GM12878 (cell line): ENCODE measurements at regions not wholly inside any gene's neighbourhood (a gene's known extent, or its start where the extent isn't known, plus 50 kb on each side); places are given as distances from the start of the nearest gene placed in this dataset.

Source experiments
- BACH1 ChIP-seq: fragments of 450-650 bp; IDR thresholded peaks from 2 replicates; pipeline ENCODE4 v1.6.1; 2017; ENCODE audit warnings: mild to moderate bottlenecking, borderline replicate concordance
- CBFB ChIP-seq: IDR thresholded peaks from 2 replicates; pipeline ENCODE4 v1.6.1; 2016; ENCODE audit warnings: antibody characterized with exemption, low read depth
- CTCF ChIP-seq, 3 experiments: IDR thresholded peaks in 2 of 3; conservative IDR thresholded peaks in 1 of 3; 2 replicates each; pipeline ENCODE4 v1.5.1; 2011; ENCODE audit warnings: low read depth in 3 of 3, low read length in 3 of 3, mild to moderate bottlenecking in 3 of 3, control low read depth in 2 of 3, moderate library complexity in 2 of 3, inconsistent platforms in 1 of 3, mixed read lengths in 1 of 3; ENCODE audit not compliant: control insufficient read depth in 2 of 3, insufficient read depth in 1 of 3; ENCODE audit errors: extremely low read depth in 1 of 3
- EP300 ChIP-seq, 2 experiments: fragments of 150-350 bp in 1 of 2; IDR thresholded peaks; 2 replicates each; pipeline ENCODE4 v1.6.1; 2011 to 2012; ENCODE audit warnings: low read depth in 2 of 2, low read length in 2 of 2, borderline replicate concordance in 1 of 2, improper control_type of control experiment in 1 of 2, inconsistent platforms in 1 of 2; ENCODE audit not compliant: control insufficient read depth in 1 of 2
- REST ChIP-seq: IDR thresholded peaks from 2 replicates; pipeline ENCODE4 v1.6.1; 2012; ENCODE audit warnings: mild to moderate bottlenecking, low read depth, low read length
- SP1 ChIP-seq: IDR thresholded peaks from one replicate; pipeline ENCODE4 v1.6.1; 2011; ENCODE audit warnings: low read depth, low read length
- YY1 ChIP-seq: IDR thresholded peaks from 2 replicates; pipeline ENCODE4 v1.6.1; 2011; ENCODE audit warnings: low read depth, mild to moderate bottlenecking, low read length
- ZNF622 ChIP-seq: fragments of 450-650 bp; IDR thresholded peaks from 2 replicates; pipeline ENCODE4 v1.6.1; 2017; ENCODE audit warnings: mild to moderate bottlenecking, inconsistent platforms
- TF ChIP-seq, protein P1 (sequence below): IDR thresholded peaks from 2 replicates; pipeline ENCODE4 v1.6.1; 2011; ENCODE audit warnings: borderline replicate concordance, low read depth, mild to moderate bottlenecking, moderate library complexity, low read length; ENCODE audit not compliant: insufficient read depth, poor library complexity, severe bottlenecking
- TF ChIP-seq, protein P2 (sequence below): fragments of 450-650 bp; IDR thresholded peaks from 2 replicates; pipeline ENCODE4 v1.6.1; 2014; ENCODE audit warnings: mild to moderate bottlenecking
- TF ChIP-seq, protein P3 (sequence below): fragments of 450-650 bp; conservative IDR thresholded peaks from 2 replicates; pipeline ENCODE4 v1.6.1; 2017; ENCODE audit warnings: mild to moderate bottlenecking, moderate library complexity

- TF ChIP-seq, protein P1, sequence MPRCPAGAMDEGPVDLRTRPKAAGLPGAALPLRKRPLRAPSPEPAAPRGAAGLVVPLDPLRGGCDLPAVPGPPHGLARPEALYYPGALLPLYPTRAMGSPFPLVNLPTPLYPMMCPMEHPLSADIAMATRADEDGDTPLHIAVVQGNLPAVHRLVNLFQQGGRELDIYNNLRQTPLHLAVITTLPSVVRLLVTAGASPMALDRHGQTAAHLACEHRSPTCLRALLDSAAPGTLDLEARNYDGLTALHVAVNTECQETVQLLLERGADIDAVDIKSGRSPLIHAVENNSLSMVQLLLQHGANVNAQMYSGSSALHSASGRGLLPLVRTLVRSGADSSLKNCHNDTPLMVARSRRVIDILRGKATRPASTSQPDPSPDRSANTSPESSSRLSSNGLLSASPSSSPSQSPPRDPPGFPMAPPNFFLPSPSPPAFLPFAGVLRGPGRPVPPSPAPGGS, result no peak
- TF ChIP-seq YY1 (no peak), SP1 (no peak), CTCF (IDR thresholded peaks at IDR 0.05 in 2 of 3, conservative IDR thresholded peaks at IDR 0.05 in 1 of 3; ENCODE audit: control insufficient read depth in 2 of 3, extremely low read depth in 1 of 3, insufficient read depth in 1 of 3, low read depth in 3 of 3, low read length in 3 of 3) (no peak), CBFB (no peak), BACH1 (no peak), EP300 (IDR thresholded peaks at IDR 0.05; ENCODE audit: borderline replicate concordance in 1 of 2, control insufficient read depth in 1 of 2, low read depth in 2 of 2, low read length in 2 of 2) (no peak), ZNF622 (no peak), REST (no peak)
- TF ChIP-seq, protein P2, sequence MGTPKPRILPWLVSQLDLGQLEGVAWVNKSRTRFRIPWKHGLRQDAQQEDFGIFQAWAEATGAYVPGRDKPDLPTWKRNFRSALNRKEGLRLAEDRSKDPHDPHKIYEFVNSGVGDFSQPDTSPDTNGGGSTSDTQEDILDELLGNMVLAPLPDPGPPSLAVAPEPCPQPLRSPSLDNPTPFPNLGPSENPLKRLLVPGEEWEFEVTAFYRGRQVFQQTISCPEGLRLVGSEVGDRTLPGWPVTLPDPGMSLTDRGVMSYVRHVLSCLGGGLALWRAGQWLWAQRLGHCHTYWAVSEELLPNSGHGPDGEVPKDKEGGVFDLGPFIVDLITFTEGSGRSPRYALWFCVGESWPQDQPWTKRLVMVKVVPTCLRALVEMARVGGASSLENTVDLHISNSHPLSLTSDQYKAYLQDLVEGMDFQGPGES, result no peak
- TF ChIP-seq, protein P3, sequence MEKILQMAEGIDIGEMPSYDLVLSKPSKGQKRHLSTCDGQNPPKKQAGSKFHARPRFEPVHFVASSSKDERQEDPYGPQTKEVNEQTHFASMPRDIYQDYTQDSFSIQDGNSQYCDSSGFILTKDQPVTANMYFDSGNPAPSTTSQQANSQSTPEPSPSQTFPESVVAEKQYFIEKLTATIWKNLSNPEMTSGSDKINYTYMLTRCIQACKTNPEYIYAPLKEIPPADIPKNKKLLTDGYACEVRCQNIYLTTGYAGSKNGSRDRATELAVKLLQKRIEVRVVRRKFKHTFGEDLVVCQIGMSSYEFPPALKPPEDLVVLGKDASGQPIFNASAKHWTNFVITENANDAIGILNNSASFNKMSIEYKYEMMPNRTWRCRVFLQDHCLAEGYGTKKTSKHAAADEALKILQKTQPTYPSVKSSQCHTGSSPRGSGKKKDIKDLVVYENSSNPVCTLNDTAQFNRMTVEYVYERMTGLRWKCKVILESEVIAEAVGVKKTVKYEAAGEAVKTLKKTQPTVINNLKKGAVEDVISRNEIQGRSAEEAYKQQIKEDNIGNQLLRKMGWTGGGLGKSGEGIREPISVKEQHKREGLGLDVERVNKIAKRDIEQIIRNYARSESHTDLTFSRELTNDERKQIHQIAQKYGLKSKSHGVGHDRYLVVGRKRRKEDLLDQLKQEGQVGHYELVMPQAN, result no peak
Measured at GRCh38 chr16:27640277-27640600, 90.3 kb downstream of the KATNIP start.
